ENCODE measurements at regions not wholly inside any gene's neighbourhood (a gene's known extent, or its start where the extent isn't known, plus 50 kb on each side); places are given as distances from the start of the nearest gene placed in this dataset.

DNA sequence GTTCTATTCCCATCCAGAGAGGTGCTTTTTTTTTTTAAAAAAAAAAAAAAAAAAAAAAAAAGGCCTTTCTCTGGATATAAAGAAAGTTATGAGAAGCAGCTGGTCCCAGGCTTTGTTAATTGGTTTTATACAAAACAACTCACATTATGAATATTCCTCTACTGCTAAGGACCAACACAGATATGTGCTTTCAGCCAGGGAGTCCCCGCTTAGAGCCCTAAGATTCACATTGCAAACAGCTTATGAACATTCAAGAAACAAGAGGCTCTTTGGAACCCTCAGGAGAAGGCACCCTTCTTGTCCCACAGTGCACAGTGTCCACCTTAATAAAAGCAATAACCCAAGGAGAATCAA lies 53.5 kb upstream of the GPR31 start:
- no peak for TF ChIP-seq ZNF274 (IDR thresholded peaks at IDR 0.05; ENCODE audit: low read depth, low read length)
- TF ChIP-seq YY1 (IDR thresholded peaks at IDR 0.05; ENCODE audit: insufficient read depth, insufficient read length): no peak
- TF ChIP-seq SUZ12 (IDR thresholded peaks at IDR 0.05; ENCODE audit: extremely low read depth, insufficient read depth, insufficient read length): no peak
